ENCODE measurements at regions not wholly inside any gene's neighbourhood (a gene's known extent, or its start where the extent isn't known, plus 50 kb on each side); places are given as distances from the start of the nearest gene placed in this dataset.

- TF ChIP-seq, protein P1, sequence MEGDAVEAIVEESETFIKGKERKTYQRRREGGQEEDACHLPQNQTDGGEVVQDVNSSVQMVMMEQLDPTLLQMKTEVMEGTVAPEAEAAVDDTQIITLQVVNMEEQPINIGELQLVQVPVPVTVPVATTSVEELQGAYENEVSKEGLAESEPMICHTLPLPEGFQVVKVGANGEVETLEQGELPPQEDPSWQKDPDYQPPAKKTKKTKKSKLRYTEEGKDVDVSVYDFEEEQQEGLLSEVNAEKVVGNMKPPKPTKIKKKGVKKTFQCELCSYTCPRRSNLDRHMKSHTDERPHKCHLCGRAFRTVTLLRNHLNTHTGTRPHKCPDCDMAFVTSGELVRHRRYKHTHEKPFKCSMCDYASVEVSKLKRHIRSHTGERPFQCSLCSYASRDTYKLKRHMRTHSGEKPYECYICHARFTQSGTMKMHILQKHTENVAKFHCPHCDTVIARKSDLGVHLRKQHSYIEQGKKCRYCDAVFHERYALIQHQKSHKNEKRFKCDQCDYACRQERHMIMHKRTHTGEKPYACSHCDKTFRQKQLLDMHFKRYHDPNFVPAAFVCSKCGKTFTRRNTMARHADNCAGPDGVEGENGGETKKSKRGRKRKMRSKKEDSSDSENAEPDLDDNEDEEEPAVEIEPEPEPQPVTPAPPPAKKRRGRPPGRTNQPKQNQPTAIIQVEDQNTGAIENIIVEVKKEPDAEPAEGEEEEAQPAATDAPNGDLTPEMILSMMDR (IDR thresholded peaks at IDR 0.05; ENCODE audit: low read depth, low read length, missing input control), result no peak
- TF ChIP-seq NR2F2 (IDR thresholded peaks at IDR 0.05) (no peak), TAF1 (conservative IDR thresholded peaks at IDR 0.05) (no peak), RXRA (IDR thresholded peaks at IDR 0.05) (no peak), RAD21 (IDR thresholded peaks at IDR 0.05) (no peak), FOXA2 (IDR thresholded peaks at IDR 0.05) (no peak), GABPA (IDR thresholded peaks at IDR 0.05 in 1 of 2, conservative IDR thresholded peaks at IDR 0.05 in 1 of 2) (no peak), YY1 (IDR thresholded peaks at IDR 0.05) (no peak)
- TF ChIP-seq, protein P2, sequence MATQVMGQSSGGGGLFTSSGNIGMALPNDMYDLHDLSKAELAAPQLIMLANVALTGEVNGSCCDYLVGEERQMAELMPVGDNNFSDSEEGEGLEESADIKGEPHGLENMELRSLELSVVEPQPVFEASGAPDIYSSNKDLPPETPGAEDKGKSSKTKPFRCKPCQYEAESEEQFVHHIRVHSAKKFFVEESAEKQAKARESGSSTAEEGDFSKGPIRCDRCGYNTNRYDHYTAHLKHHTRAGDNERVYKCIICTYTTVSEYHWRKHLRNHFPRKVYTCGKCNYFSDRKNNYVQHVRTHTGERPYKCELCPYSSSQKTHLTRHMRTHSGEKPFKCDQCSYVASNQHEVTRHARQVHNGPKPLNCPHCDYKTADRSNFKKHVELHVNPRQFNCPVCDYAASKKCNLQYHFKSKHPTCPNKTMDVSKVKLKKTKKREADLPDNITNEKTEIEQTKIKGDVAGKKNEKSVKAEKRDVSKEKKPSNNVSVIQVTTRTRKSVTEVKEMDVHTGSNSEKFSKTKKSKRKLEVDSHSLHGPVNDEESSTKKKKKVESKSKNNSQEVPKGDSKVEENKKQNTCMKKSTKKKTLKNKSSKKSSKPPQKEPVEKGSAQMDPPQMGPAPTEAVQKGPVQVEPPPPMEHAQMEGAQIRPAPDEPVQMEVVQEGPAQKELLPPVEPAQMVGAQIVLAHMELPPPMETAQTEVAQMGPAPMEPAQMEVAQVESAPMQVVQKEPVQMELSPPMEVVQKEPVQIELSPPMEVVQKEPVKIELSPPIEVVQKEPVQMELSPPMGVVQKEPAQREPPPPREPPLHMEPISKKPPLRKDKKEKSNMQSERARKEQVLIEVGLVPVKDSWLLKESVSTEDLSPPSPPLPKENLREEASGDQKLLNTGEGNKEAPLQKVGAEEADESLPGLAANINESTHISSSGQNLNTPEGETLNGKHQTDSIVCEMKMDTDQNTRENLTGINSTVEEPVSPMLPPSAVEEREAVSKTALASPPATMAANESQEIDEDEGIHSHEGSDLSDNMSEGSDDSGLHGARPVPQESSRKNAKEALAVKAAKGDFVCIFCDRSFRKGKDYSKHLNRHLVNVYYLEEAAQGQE (IDR thresholded peaks at IDR 0.05), result no peak
- TF ChIP-seq, protein P3, sequence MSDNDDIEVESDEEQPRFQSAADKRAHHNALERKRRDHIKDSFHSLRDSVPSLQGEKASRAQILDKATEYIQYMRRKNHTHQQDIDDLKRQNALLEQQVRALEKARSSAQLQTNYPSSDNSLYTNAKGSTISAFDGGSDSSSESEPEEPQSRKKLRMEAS (IDR thresholded peaks at IDR 0.05), result no peak
These were observed 1378.6 kb upstream of the DEFB115 start for GRCh38 chr20:29878777-29879442.

Measured in liver (tissue), 3 donors.